HEK293T (cell line): ENCODE measurements at regions not wholly inside any gene's neighbourhood (a gene's known extent, or its start where the extent isn't known, plus 50 kb on each side); places are given as distances from the start of the nearest gene placed in this dataset.

Experiments
- CTBP1 ChIP-seq: fragments of 450-650 bp; IDR thresholded peaks from 2 replicates; pipeline ENCODE4 v1.6.1; 2016; ENCODE audit warnings: borderline replicate concordance
- ELF4 ChIP-seq: fragments of 450-650 bp; IDR thresholded peaks from 2 replicates; pipeline ENCODE4 v1.6.1; 2017; ENCODE audit warnings: antibody characterized with exemption
- FOXA1 ChIP-seq: fragments of 450-650 bp; IDR thresholded peaks from 2 replicates; pipeline ENCODE4 v1.6.1; 2016; ENCODE audit warnings: mild to moderate bottlenecking
- FOXM1 ChIP-seq: fragments of 450-650 bp; IDR thresholded peaks from 2 replicates; pipeline ENCODE4 v1.6.1; 2017; ENCODE audit warnings: mild to moderate bottlenecking, borderline replicate concordance
- HDGF ChIP-seq: fragments of 450-650 bp; IDR thresholded peaks from 2 replicates; pipeline ENCODE4 v1.6.1; 2017; ENCODE audit warnings: antibody characterized with exemption, borderline replicate concordance
- LEF1 ChIP-seq: fragments of 450-650 bp; IDR thresholded peaks from 2 replicates; pipeline ENCODE4 v1.6.1; 2017; ENCODE audit warnings: mild to moderate bottlenecking, borderline replicate concordance
- NFRKB ChIP-seq: fragments of 450-650 bp; IDR thresholded peaks from 2 replicates; pipeline ENCODE4 v1.6.1; 2016; ENCODE audit warnings: mild to moderate bottlenecking, moderate library complexity
- PKNOX1 ChIP-seq: fragments of 450-650 bp; IDR thresholded peaks from 2 replicates; pipeline ENCODE4 v1.6.1; 2016
- SP1 ChIP-seq: fragments of 450-650 bp; IDR thresholded peaks from 2 replicates; pipeline ENCODE4 v1.6.1; 2017
- TARDBP ChIP-seq: fragments of 450-650 bp; IDR thresholded peaks from 2 replicates; pipeline ENCODE4 v1.6.1; 2016

GRCh38 chr2:67689651-67690050, 292.5 kb downstream of the ETAA1 start:
- TF ChIP-seq SP1 (no peak), TARDBP (no peak), CTBP1 (no peak), NFRKB (no peak), FOXA1 (no peak), FOXM1 (no peak), ELF4 (no peak), PKNOX1 (no peak), HDGF (no peak), LEF1 (no peak)
